Osteocyte (in vitro differentiated cells): ENCODE measurements at regions not wholly inside any gene's neighbourhood (a gene's known extent, or its start where the extent isn't known, plus 50 kb on each side); places are given as distances from the start of the nearest gene placed in this dataset.

Experiments used
- DNase-seq: peaks from one replicate; pipeline ENCODE4 v3.0.0; 2021; ENCODE audit warnings: mixed read lengths; ENCODE audit not compliant: unreplicated experiment; ENCODE audit errors: extremely low spot score
- H3K27ac Mint-ChIP-seq: one replicate; pipeline ENCODE4 v1.8.0; 2021; ENCODE audit warnings: mild to moderate bottlenecking, mixed read lengths; ENCODE audit not compliant: unreplicated experiment
- H3K27me3 Mint-ChIP-seq: one replicate; pipeline ENCODE4 v1.8.0; 2021; ENCODE audit warnings: mixed read lengths; ENCODE audit not compliant: unreplicated experiment
- H3K36me3 Mint-ChIP-seq: one replicate; pipeline ENCODE4 v1.8.0; 2021; ENCODE audit warnings: mixed read lengths; ENCODE audit not compliant: unreplicated experiment
- H3K4me1 Mint-ChIP-seq: one replicate; pipeline ENCODE4 v1.8.0; 2021; ENCODE audit warnings: mixed read lengths; ENCODE audit not compliant: unreplicated experiment
- H3K4me3 Mint-ChIP-seq: one replicate; pipeline ENCODE4 v1.8.0; 2021; ENCODE audit warnings: mild to moderate bottlenecking, moderate library complexity, mixed read lengths; ENCODE audit not compliant: unreplicated experiment
- H3K9me3 Mint-ChIP-seq: one replicate; pipeline ENCODE4 v1.8.0; 2021; ENCODE audit warnings: mixed read lengths; ENCODE audit not compliant: unreplicated experiment
- TF ChIP-seq, protein P1 (sequence below): fragments of 200-600 bp; sonication (generic); IDR thresholded peaks from 2 replicates; pipeline ENCODE4 v1.5.0; 2021; ENCODE audit warnings: antibody characterized with exemption, mild to moderate bottlenecking, moderate library complexity

DNA sequence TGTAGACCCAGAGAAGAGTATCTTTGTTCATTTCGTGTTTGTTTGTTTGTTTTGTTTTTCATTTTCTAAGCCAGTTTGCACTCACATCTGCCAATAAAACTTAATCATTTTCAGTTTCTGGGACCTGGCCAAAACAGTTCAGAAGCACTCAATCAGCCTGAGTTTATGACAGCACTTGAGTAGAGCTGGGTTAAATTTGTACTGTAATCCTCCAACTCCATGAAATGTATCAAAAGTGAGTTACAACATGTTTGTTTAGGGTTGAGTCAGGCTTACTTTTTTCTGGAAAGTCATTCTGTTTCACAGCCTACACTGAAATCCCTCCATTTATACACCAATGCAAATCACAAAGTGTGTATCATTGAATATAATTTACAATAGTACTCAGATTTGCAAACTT, 91.9 kb downstream of the ZWINT start:
- H3K36me3 Mint-ChIP-seq: no peaks in the 10 kb centered on the region
- H3K27ac Mint-ChIP-seq: no peak overlapping the region
- TF ChIP-seq, protein P1, sequence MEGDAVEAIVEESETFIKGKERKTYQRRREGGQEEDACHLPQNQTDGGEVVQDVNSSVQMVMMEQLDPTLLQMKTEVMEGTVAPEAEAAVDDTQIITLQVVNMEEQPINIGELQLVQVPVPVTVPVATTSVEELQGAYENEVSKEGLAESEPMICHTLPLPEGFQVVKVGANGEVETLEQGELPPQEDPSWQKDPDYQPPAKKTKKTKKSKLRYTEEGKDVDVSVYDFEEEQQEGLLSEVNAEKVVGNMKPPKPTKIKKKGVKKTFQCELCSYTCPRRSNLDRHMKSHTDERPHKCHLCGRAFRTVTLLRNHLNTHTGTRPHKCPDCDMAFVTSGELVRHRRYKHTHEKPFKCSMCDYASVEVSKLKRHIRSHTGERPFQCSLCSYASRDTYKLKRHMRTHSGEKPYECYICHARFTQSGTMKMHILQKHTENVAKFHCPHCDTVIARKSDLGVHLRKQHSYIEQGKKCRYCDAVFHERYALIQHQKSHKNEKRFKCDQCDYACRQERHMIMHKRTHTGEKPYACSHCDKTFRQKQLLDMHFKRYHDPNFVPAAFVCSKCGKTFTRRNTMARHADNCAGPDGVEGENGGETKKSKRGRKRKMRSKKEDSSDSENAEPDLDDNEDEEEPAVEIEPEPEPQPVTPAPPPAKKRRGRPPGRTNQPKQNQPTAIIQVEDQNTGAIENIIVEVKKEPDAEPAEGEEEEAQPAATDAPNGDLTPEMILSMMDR: no peak
- H3K4me3 Mint-ChIP-seq: no peak overlapping the region
- H3K9me3 Mint-ChIP-seq: no peaks in the 10 kb centered on the region
- H3K4me1 Mint-ChIP-seq: no peaks in the 10 kb centered on the region
- H3K27me3 Mint-ChIP-seq: peaks cover 5% of the 10 kb centered on the region
- DNase-seq: no peak

DNA sequence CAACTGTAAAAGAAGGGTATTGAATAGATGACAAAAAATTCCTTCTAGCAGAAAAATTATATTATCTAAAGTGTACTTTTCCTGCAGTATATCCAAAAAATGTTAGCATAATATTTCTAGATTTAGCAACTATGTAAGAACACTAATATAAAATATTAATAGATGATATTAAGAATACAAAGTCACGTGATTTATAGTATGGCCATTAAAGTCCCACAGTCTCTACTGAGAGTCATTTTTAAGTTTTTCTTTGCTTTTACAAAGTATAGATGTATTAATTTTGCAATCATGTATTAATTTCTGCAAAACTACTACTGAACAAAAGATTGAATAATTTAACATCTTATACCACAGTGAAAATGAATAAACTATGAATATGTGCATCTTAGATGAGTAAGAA, 94.9 kb downstream of the ZWINT start:
- TF ChIP-seq, protein P1: no peak
- Mint-ChIP-seq H3K27ac (no peak overlapping the region), H3K27me3 (peaks cover 5% of the 10 kb centered on the region), H3K36me3 (no peaks in the 10 kb centered on the region), H3K4me1 (no peaks in the 10 kb centered on the region), H3K9me3 (no peaks in the 10 kb centered on the region), H3K4me3 (no peak overlapping the region)
- DNase-seq: no peak

DNA sequence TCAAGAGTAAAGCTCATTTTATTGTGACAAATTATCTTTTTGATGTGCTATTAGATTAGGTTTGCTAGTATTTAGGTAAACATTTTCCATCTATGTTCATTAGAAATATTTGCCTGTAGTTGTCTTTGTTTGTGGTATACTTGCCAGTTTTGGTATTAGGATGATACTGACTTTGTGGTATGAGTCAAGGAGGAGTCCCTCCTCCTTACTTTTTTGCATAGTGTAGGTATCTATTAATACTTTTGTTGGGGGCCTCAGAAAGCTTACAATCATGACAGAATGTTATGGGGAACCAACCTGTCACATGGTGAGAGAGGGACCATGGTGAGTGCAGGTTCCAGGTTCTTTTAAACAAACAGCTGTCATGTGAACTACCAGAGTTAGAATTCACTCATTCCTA, 102.1 kb downstream of the ZWINT start:
- Mint-ChIP-seq H3K9me3 (peaks cover 4% of the 10 kb centered on the region), H3K4me3 (no peak overlapping the region), H3K27me3 (no peaks in the 10 kb centered on the region), H3K4me1 (no peaks in the 10 kb centered on the region), H3K27ac (no peak overlapping the region), H3K36me3 (no peaks in the 10 kb centered on the region)
- TF ChIP-seq, protein P1: no peak
- no peak for DNase-seq

DNA sequence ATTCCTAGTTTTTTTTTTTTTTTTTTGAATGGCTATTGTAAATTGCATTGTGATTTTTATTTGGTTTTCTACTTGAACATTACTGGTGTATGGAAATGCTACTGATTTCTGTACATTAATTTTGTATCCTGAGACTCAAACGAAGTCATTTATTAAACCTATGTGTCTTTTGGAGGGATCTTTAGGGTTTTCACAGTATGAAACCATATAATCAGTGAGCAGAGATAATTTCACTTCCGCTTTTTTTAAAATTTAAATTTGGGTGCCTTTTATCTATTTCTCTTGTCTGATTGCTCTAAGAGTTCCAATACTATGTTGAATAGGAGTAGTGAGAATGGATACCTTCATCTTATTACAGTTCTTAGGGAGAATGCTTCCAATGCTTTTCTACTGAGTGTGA, 102.7 kb downstream of the ZWINT start:
- TF ChIP-seq, protein P1: no peak
- Mint-ChIP-seq H3K36me3 (no peaks in the 10 kb centered on the region), H3K27me3 (no peaks in the 10 kb centered on the region), H3K9me3 (peaks cover 4% of the 10 kb centered on the region), H3K4me1 (no peaks in the 10 kb centered on the region), H3K4me3 (no peak overlapping the region), H3K27ac (no peak overlapping the region)
- no peak for DNase-seq

DNA sequence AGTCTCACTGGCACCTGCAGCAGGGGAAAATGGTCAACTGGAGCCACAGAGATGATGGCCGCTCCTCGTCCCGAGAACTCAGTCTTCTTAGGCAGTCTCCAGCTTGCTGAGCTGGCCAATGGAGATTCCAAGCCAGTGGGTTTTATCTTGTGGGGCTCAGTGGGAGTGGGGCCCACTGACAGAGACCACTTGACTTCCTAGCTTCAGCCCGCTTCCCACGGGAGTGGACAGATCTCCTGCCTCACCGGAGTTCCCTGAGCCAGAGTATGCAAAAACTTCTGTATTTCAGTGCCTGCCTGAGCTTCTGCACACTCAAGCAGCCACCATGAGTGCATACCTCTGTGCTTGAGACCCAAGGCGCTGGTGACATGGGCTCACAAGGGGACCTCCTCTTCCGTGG, 105.8 kb downstream of the ZWINT start:
- Mint-ChIP-seq H3K4me3 (no peak overlapping the region), H3K9me3 (peaks cover 4% of the 10 kb centered on the region), H3K27ac (no peak overlapping the region), H3K27me3 (no peaks in the 10 kb centered on the region), H3K36me3 (no peaks in the 10 kb centered on the region), H3K4me1 (no peaks in the 10 kb centered on the region)
- DNase-seq: no peak
- TF ChIP-seq, protein P1: no peak
